NCI-H524 (cell line): ENCODE measurements at regions not wholly inside any gene's neighbourhood (a gene's known extent, or its start where the extent isn't known, plus 50 kb on each side); places are given as distances from the start of the nearest gene placed in this dataset.

Experiments used
- DNase-seq, 2 experiments: peaks; one replicate each; lab custom pipeline; 2025; lab: John Stamatoyannopoulos, UW

GRCh38 chr3:170752571-170753155, 117.3 kb downstream of the RPL22L1 start:
- no peak for DNase-seq

GRCh38 chr3:170751899-170752293, 118.1 kb downstream of the RPL22L1 start:
- DNase-seq = no peak

GRCh38 chr3:170751083-170751898, 118.7 kb downstream of the RPL22L1 start:
- no peak for DNase-seq

- DNase-seq = no peak
These were observed 119.5 kb downstream of the RPL22L1 start for GRCh38 chr3:170750478-170750830.

GRCh38 chr3:170749765-170750477, 120.1 kb downstream of the RPL22L1 start:
- DNase-seq = peak in 1 of 2 experiments; percentile 39

- DNase-seq = no peak
These were observed 120.8 kb downstream of the RPL22L1 start for GRCh38 chr3:170749185-170749584.

- DNase-seq = no peak
These were observed 123.6 kb downstream of the RPL22L1 start for GRCh38 chr3:170746175-170746942.

- no peak for DNase-seq
These were observed 124.7 kb downstream of the RPL22L1 start for GRCh38 chr3:170745211-170745718.

- DNase-seq = peak in 1 of 2 experiments; percentile 6
These were observed 128.1 kb downstream of the RPL22L1 start for GRCh38 chr3:170741756-170742529.

- no peak for DNase-seq
These were observed 129.0 kb downstream of the RPL22L1 start for GRCh38 chr3:170740726-170741591.

- DNase-seq = no peak
These were observed 129.7 kb downstream of the RPL22L1 start for GRCh38 chr3:170740285-170740684.

GRCh38 chr3:170739410-170739809, 130.6 kb downstream of the RPL22L1 start:
- DNase-seq = no peak

- DNase-seq = no peak
These were observed 131.2 kb downstream of the RPL22L1 start for GRCh38 chr3:170738766-170739165.

GRCh38 chr3:170737498-170738162, 132.4 kb downstream of the RPL22L1 start:
- no peak for DNase-seq

- DNase-seq = no peak
These were observed 134.2 kb downstream of the RPL22L1 start for GRCh38 chr3:170735821-170736220.

GRCh38 chr3:170734735-170735065, 135.3 kb downstream of the RPL22L1 start:
- DNase-seq = no peak

- peak in 1 of 2 experiments; percentile 31 for DNase-seq
These were observed 135.8 kb downstream of the RPL22L1 start for GRCh38 chr3:170734043-170734734.

- no peak for DNase-seq
These were observed 137.2 kb downstream of the RPL22L1 start for GRCh38 chr3:170732660-170733245.

GRCh38 chr3:170731281-170731680, 138.7 kb downstream of the RPL22L1 start:
- no peak for DNase-seq
